Endodermal cell (in vitro differentiated cells): ENCODE measurements at regions not wholly inside any gene's neighbourhood (a gene's known extent, or its start where the extent isn't known, plus 50 kb on each side); places are given as distances from the start of the nearest gene placed in this dataset.

ENCODE experiments used
- DNase-seq: peaks from one replicate; pipeline ENCODE4 v3.0.0-alpha.2; 2017
- H3K27ac ChIP-seq: 2 replicates; pipeline ENCODE4 v1.5.1; 2013; ENCODE audit warnings: mild to moderate bottlenecking, low read depth, low read length, moderate library complexity
- H3K27me3 ChIP-seq: 2 replicates; pipeline ENCODE4 v1.6.1; 2013; ENCODE audit warnings: mild to moderate bottlenecking, low read length, moderate library complexity; ENCODE audit not compliant: insufficient read depth, control insufficient read depth, poor library complexity, severe bottlenecking
- H3K36me3 ChIP-seq: 2 replicates; pipeline ENCODE4 v1.7.0; 2013; ENCODE audit warnings: mild to moderate bottlenecking, low read length, moderate library complexity; ENCODE audit not compliant: control insufficient read depth, insufficient read depth
- H3K4me1 ChIP-seq: one replicate; pipeline ENCODE4 v1.7.0; 2013; ENCODE audit warnings: low read length; ENCODE audit not compliant: control insufficient read depth, insufficient read depth
- H3K4me3 ChIP-seq: 2 replicates; pipeline ENCODE4 v1.5.1; 2013; ENCODE audit warnings: mild to moderate bottlenecking, low read length, moderate library complexity
- H3K9ac ChIP-seq: 2 replicates; pipeline ENCODE4 v1.6.1; 2013; ENCODE audit warnings: mild to moderate bottlenecking, low read length, moderate library complexity; ENCODE audit not compliant: poor library complexity, severe bottlenecking; ENCODE audit errors: extremely low read depth
- H3K9me3 ChIP-seq: 2 replicates; pipeline ENCODE4 v1.6.1; 2013; ENCODE audit warnings: mild to moderate bottlenecking, low read length, moderate library complexity; ENCODE audit not compliant: control insufficient read depth
- H3K27ac Mint-ChIP-seq: 2 replicates; pipeline ENCODE4 v1.8.0; 2020; ENCODE audit warnings: mixed read lengths
- H3K27me3 Mint-ChIP-seq: 2 replicates; pipeline ENCODE4 v1.8.0; 2021; ENCODE audit warnings: mild to moderate bottlenecking, mixed read lengths; ENCODE audit not compliant: insufficient read depth
- H3K36me3 Mint-ChIP-seq: 2 replicates; pipeline ENCODE4 v1.8.0; 2020; ENCODE audit warnings: low read depth, mixed read lengths
- H3K4me1 Mint-ChIP-seq: 2 replicates; pipeline ENCODE4 v1.8.0; 2020; ENCODE audit warnings: mixed read lengths
- H3K4me3 Mint-ChIP-seq: 2 replicates; pipeline ENCODE4 v1.8.0; 2020; ENCODE audit warnings: mild to moderate bottlenecking, moderate library complexity, mixed read lengths
- H3K9me3 Mint-ChIP-seq: 2 replicates; pipeline ENCODE4 v1.8.0; 2020; ENCODE audit warnings: mild to moderate bottlenecking, mixed read lengths
- WGBS, 2 experiments: methylation state at CpG; one replicate each; pipeline versions ENCODE4 v1.1.5 to v1.1.7; 2013; ENCODE audit warnings: missing lambda C conversion rate in 2 of 2, mixed read lengths in 1 of 2; ENCODE audit not compliant: insufficient coverage in 1 of 2, insufficient read length in 1 of 2; 5-methylcytosine and 5-hydroxymethylcytosine counted together
- TF ChIP-seq, protein P1 (sequence below): fragments of 200-600 bp; sonication (generic); conservative IDR thresholded peaks from 2 replicates; pipeline ENCODE4 v1.5.0; 2021; ENCODE audit warnings: antibody characterized with exemption, mild to moderate bottlenecking

- Mint-ChIP-seq H3K4me3 (no peak overlapping the region), H3K27me3 (peaks cover 2% of the 10 kb centered on the region), H3K27ac (no peak overlapping the region), H3K36me3 (no peaks in the 10 kb centered on the region), H3K9me3 (no peaks in the 10 kb centered on the region), H3K4me1 (no peaks in the 10 kb centered on the region)
- Histone ChIP-seq H3K9me3 (no peaks in the 10 kb centered on the region), H3K36me3 (no peaks in the 10 kb centered on the region), H3K9ac (no peak overlapping the region), H3K27me3 (no peaks in the 10 kb centered on the region), H3K27ac (no peak overlapping the region), H3K4me3 (no peak overlapping the region), H3K4me1 (no peaks in the 10 kb centered on the region)
- 91 to 94% methylated on average over 8 to 9 of the region's 10 CpGs for WGBS, 2 experiments
- DNase-seq = no peak
- TF ChIP-seq, protein P1, sequence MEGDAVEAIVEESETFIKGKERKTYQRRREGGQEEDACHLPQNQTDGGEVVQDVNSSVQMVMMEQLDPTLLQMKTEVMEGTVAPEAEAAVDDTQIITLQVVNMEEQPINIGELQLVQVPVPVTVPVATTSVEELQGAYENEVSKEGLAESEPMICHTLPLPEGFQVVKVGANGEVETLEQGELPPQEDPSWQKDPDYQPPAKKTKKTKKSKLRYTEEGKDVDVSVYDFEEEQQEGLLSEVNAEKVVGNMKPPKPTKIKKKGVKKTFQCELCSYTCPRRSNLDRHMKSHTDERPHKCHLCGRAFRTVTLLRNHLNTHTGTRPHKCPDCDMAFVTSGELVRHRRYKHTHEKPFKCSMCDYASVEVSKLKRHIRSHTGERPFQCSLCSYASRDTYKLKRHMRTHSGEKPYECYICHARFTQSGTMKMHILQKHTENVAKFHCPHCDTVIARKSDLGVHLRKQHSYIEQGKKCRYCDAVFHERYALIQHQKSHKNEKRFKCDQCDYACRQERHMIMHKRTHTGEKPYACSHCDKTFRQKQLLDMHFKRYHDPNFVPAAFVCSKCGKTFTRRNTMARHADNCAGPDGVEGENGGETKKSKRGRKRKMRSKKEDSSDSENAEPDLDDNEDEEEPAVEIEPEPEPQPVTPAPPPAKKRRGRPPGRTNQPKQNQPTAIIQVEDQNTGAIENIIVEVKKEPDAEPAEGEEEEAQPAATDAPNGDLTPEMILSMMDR = no peak
These were observed 171.2 kb upstream of the NWD2 start for GRCh38 chr4:37073226-37073840.

- TF ChIP-seq, protein P1 = no peak
- Histone ChIP-seq H3K4me3 (peak overlapping the region; percentile 22), H3K27ac (no peak overlapping the region), H3K27me3 (no peaks in the 10 kb centered on the region), H3K9ac (no peak overlapping the region), H3K36me3 (no peaks in the 10 kb centered on the region), H3K4me1 (no peaks in the 10 kb centered on the region), H3K9me3 (peaks cover 21% of the 10 kb centered on the region)
- Mint-ChIP-seq H3K36me3 (no peaks in the 10 kb centered on the region), H3K4me3 (no peak overlapping the region), H3K4me1 (no peaks in the 10 kb centered on the region), H3K27ac (no peak overlapping the region), H3K27me3 (no peaks in the 10 kb centered on the region), H3K9me3 (peaks cover 34% of the 10 kb centered on the region)
- WGBS, 2 experiments = 87 to 100% methylated on average over 2 of the region's 2 CpGs
- no peak for DNase-seq
These were observed 161.6 kb upstream of the NWD2 start for GRCh38 chr4:37082912-37083311.

GRCh38 chr4:37095925-37096324 is 148.6 kb upstream of the NWD2 start:
- H3K36me3 Mint-ChIP-seq = no peaks in the 10 kb centered on the region
- H3K4me3 Mint-ChIP-seq = no peak overlapping the region
- H3K27me3 Mint-ChIP-seq = peaks cover 2% of the 10 kb centered on the region
- H3K9me3 Mint-ChIP-seq = no peaks in the 10 kb centered on the region
- Histone ChIP-seq H3K27ac (no peak overlapping the region), H3K36me3 (no peaks in the 10 kb centered on the region), H3K27me3 (peaks cover 27% of the 10 kb centered on the region), H3K4me1 (no peaks in the 10 kb centered on the region), H3K4me3 (no peak overlapping the region), H3K9ac (no peak overlapping the region), H3K9me3 (no peaks in the 10 kb centered on the region)
- DNase-seq = no peak
- 86 to 100% methylated on average over 1 of the region's 1 CpG for WGBS, 2 experiments
- no peak overlapping the region for H3K27ac Mint-ChIP-seq
- TF ChIP-seq, protein P1 = no peak
- H3K4me1 Mint-ChIP-seq = no peaks in the 10 kb centered on the region
